Iris pigment epithelial cell (primary cell): ENCODE measurements at regions not wholly inside any gene's neighbourhood (a gene's known extent, or its start where the extent isn't known, plus 50 kb on each side); places are given as distances from the start of the nearest gene placed in this dataset.

Experiments
- DNase-seq: peaks from one replicate; pipeline ENCODE4 v3.0.0-alpha.2; 2011; ENCODE audit warnings: low read depth

DNA sequence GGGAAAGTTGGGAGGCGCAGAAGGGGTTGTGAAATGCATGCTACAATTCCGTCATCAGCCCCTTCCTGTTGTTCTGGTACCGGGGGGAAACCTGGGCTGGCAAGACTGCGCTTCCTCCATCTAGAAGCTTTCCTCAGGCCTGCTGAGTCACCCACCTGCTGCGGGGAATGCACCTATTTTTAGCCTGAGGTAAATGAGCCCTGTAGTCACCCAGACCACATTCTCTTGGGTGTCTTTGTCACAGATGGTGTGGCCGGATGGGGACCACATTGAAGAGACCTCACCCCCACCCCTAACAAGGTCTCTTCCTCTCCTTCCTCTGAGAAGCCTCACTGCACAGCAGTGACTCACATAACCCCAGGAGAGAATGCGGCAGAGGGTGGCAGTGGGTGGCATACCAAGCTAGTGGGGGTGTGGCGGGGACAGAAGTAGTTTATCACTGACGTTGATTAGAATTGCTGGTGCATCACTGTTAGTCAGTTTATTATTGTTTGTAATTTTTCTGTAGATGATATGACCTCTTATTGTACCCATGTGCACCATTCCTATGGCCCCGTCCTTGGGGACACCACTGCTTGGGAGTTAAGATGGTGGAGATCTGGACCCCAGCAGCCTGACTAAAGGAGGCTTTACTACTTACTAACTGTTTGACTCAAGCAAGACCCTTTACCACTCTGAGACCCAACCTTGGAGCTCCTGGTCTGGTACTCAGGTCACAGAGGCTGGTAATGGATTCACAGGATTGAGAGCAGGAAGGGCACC lies 83.0 kb upstream of the DUSP5 start:
- peak; percentile 92 for DNase-seq

- no peak for DNase-seq
Observed at GRCh38 chr10:110415809-110416208, 81.9 kb upstream of the DUSP5 start.

- DNase-seq, result no peak
Observed at GRCh38 chr10:110416776-110417711, 80.7 kb upstream of the DUSP5 start.

DNA sequence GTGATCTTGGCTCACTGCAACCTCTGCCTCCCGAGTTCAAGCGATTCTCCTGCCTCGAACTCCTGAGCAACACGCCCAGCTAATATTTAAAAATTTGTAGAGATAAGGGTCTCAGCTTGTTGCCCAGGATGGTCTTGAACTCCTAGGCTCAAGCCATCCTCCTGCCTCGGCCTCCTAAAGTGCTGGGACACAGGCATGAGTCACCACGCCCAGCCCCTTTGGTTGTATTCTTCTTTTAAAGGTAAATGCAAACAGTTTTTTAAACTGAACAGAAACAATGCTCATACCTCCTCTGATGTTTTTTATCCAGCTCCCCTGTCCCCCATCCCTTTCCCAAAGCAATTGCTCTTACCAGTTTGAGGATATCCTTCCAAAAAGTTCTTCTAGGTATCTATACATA lies 79.5 kb upstream of the DUSP5 start:
- DNase-seq, result no peak

DNA sequence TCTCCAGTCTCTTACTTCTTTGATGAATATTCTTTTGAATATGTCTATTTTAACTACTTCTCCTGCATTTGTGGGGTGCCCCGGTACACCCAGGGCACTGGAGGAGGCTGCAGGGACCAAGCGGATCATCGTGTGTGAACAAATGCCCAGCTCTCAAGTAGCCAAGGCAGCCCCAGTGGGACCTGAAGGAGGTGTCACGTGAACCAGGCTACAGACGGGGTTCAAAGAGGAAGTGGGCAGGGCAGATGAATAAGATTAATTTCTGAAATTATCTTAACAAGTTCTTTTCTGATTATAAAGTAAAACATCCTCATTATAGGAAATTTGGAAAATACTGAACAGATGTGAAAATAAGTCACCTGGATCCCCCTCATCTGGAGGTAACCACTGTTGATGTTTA lies 78.4 kb upstream of the DUSP5 start:
- DNase-seq, result no peak

- DNase-seq, result peak; percentile 57
Observed at GRCh38 chr10:110420401-110421193, 77.1 kb upstream of the DUSP5 start.

GRCh38 chr10:110421512-110422138 lies 76.1 kb upstream of the DUSP5 start:
- no peak for DNase-seq

- no peak for DNase-seq
Observed at GRCh38 chr10:110422548-110422947, 75.2 kb upstream of the DUSP5 start.

- no peak for DNase-seq
Observed at GRCh38 chr10:110423650-110424049, 74.1 kb upstream of the DUSP5 start.

DNA sequence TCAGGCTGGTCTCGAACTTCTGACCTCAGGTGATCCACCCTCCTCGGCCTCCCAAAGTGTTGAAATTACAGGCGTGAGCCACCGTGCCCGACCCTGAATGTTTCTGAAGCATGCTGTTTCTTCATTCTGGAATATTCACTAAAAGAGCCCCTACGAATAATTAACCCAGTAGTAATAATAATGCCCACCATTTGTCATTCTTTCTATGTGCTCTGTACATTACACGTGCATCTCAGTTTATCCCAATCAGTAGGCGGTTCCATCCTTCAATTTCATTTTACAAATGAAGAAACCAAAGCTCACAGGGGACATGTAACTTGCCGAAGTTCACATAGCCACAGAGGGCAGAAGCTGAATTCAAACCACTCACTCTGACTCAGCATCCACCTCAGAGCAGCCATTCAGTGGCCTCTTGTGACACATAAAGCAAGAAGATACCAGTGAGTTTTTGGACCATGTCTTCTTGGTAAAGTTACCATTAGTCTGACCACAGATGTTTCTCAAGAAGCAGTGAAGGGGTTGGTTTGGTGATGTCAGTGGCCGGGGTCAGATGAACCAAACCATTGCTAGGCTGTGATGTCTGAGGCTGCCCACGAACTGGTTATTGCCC lies 71.9 kb upstream of the DUSP5 start:
- DNase-seq, result peak; percentile 99

GRCh38 chr10:110426294-110427181 lies 71.2 kb upstream of the DUSP5 start:
- peak; percentile 98 for DNase-seq

DNA sequence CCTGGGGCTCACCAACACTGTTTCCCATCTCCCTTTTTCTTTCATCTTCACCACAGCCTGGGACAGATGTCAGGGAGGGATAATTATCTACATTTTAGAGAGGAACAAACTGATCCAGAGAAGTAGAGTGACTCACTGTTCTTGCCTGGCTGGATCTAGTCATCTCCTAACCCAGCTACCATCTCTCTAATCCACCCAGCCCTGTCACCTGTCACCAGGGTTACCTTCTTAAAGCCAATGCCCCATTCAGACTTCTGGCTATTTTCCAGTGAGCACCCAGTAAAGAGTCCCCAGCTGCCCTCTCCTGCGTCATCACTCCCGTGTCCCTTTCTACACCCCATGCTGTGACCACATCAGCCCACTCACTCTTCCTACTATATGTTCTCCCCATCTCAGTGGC lies 68.4 kb upstream of the DUSP5 start:
- peak; percentile 38 for DNase-seq

DNA sequence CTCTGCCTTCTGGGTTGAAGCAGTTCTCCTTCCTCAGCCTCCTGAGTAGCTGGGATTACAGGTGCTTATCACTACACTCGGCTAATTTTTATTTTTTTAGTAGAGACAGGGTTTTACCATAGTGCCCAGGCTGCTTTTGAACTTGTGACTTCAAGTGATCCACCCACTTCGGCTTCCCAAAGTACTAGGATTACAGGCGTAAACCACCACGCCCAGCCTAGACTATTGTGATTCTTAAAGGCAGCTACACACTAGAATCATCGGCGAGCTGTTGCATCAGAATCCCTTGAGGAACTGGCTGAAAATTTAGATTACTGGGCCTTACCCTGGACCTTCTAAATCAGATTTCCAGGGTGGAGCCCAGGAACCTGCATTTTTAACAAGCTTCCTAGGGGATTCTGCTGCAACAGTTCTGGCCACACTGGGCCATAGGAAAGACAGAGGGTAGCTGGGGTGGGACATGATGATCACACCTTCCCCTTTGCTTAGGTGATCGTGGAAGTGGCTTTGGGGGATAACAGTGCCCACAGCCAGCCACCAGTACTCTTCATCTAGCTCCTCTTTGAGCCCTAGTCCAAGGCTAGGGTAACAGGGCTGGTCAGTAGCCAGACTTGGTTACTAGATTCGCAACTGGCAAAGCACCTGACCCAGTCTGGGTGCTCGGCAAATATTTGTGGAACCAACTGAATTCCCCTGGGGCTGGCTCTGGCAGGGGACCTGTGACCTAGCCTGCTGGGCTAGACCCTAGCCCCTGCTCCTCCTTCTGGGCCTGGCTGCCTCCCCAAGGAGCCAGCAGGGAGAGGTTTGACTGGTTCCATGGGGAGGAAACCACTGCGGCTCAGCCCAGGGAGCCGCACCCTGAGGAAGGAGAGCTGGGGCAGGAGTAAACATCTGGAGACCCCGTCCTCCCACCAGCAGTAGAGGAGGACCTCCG lies 67.1 kb upstream of the DUSP5 start:
- DNase-seq, result peak; percentile 49

GRCh38 chr10:110431659-110432058 lies 66.0 kb upstream of the DUSP5 start:
- no peak for DNase-seq

DNA sequence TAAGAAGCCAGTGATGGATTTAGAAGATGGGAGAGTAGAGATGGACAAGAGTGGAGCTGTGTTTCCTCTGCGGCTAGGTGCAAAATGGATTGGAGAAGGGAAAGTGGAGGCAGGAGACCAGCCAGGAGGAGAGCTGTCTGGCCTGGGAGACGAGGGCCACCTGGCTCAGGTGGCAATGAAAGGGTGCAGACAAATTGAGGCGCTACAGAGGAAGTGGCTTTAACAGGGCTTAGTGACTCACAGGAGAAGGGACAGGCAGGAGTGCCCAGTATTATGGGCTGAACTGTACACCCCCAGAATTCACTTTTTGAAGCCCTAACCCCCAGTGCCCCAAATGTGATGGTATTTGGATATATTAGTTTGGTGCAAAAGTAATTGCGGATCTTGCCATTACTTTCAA lies 65.6 kb upstream of the DUSP5 start:
- DNase-seq, result no peak

GRCh38 chr10:110432814-110433565 lies 64.7 kb upstream of the DUSP5 start:
- no peak for DNase-seq

DNA sequence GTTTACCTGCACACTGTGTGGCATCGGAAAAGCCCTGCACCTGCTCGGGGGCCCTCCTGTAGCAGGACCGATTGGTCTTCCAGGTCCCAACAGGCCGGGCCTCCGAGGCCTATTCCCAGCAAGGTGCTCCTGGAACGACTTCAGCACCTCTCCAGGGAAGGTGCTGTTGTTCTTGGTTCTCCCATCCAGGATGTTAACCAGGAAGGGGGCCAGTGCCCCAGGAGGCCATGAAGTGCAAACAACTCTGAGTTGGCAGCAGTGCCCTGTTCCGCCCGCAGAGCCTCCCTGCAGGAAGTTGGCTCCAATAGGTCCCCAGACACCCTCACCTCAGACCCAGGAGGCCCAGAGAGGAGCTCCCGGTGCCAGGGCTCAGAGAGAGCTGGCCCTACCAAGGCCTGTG lies 64.0 kb upstream of the DUSP5 start:
- DNase-seq, result no peak

DNA sequence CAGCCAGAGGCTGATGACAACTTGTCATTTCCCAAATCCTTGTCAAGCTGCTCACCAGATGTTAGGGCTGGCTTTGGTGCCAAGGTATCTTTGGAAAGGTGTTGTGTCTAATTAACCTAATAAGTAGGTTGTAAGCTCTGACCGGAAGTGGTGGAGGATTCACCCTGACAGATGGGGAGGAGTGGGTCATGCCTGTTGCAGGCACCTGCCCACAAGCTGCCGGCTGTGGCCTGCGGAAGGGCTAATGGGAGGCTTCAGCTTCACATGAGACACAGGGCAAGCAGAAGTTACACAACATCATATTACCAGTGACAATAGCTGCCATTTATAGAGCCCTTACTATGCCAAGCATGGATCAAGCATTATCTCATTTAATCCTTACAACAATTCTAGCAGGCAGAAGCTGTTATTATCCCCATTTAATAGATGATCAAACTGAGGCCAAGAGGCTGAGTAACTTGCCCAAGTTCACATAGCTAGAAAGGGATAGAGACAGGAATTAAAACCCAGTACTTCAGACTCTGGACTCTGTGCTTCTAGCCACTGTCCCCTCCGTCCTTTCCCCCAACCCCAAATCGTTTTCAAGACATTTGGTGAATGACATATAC lies 63.1 kb upstream of the DUSP5 start:
- no peak for DNase-seq
